ENCODE measurements at regions not wholly inside any gene's neighbourhood (a gene's known extent, or its start where the extent isn't known, plus 50 kb on each side); places are given as distances from the start of the nearest gene placed in this dataset.

DNA sequence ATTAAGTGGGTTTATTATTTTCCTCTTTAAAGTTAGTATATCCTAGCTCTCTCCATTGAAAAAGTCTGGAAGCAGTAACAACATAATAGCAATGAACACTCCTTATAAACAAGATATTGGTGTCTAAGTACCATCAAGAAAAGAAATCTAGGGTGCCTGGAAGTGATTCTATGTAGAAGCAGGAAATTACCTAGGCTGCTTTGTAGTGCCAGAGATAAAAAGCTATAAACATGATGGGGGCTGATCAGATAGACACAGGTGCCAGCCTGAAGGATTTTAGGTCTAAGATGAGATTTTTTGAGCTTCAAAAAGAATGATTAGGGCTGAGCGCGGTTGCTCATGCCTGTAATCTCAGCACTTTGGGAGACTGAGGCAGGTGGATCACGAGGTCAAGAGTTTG is 1179.3 kb upstream of the CDH9 start (continued):
- TF ChIP-seq REST (IDR thresholded peaks at IDR 0.05; ENCODE audit: low read depth, low read length) (no peak), POLR2AphosphoS5 (IDR thresholded peaks at IDR 0.05; ENCODE audit: low read depth, low read length) (no peak), USF1 (IDR thresholded peaks at IDR 0.05; ENCODE audit: borderline replicate concordance, low read depth) (no peak), TAF1 (IDR thresholded peaks at IDR 0.05; ENCODE audit: borderline replicate concordance, low read depth, low read length) (no peak), FOXM1 (IDR thresholded peaks at IDR 0.05; ENCODE audit: low read depth) (no peak)

GRCh38 chr5:28216939-28217360 is 1178.6 kb upstream of the CDH9 start:
- no peaks in the 10 kb centered on the region for H3K9me3 ChIP-seq
- H3K27ac ChIP-seq (ENCODE audit: low read depth in 2 of 2, low read length in 1 of 2): no peak overlapping the region
- POLR2A ChIA-PET: no interaction called here
- no peak overlapping the region for H3K9ac ChIP-seq
- H4K20me1 ChIP-seq (ENCODE audit: insufficient read depth): no peaks in the 10 kb centered on the region
- TF ChIP-seq GABPA (IDR thresholded peaks at IDR 0.05; ENCODE audit: low read depth): no peak
- no peak for TF ChIP-seq TAF1 (IDR thresholded peaks at IDR 0.05; ENCODE audit: borderline replicate concordance, low read depth, low read length)
- no peak for TF ChIP-seq TEAD4 (IDR thresholded peaks at IDR 0.05; ENCODE audit: borderline replicate concordance, insufficient read depth)
- TF ChIP-seq SIN3A (IDR thresholded peaks at IDR 0.05; ENCODE audit: borderline replicate concordance, low read depth, low read length): no peak
- TF ChIP-seq NRF1 (IDR thresholded peaks at IDR 0.05; ENCODE audit: low read depth, low read length): no peak
- TF ChIP-seq YY1 (IDR thresholded peaks at IDR 0.05; ENCODE audit: low read depth): no peak
- no peak for TF ChIP-seq PBX3 (IDR thresholded peaks at IDR 0.05)
- no peak for TF ChIP-seq USF1 (IDR thresholded peaks at IDR 0.05; ENCODE audit: borderline replicate concordance, low read depth)
- TF ChIP-seq RFX5 (IDR thresholded peaks at IDR 0.05; ENCODE audit: low read length): no peak
- no peak for TF ChIP-seq MXI1 (IDR thresholded peaks at IDR 0.05; ENCODE audit: low read depth, low read length)
- no peak for TF ChIP-seq REST (IDR thresholded peaks at IDR 0.05; ENCODE audit: low read depth, low read length)
- no peak for TF ChIP-seq RCOR1 (IDR thresholded peaks at IDR 0.05; ENCODE audit: low read length)
- TF ChIP-seq, protein P1, sequence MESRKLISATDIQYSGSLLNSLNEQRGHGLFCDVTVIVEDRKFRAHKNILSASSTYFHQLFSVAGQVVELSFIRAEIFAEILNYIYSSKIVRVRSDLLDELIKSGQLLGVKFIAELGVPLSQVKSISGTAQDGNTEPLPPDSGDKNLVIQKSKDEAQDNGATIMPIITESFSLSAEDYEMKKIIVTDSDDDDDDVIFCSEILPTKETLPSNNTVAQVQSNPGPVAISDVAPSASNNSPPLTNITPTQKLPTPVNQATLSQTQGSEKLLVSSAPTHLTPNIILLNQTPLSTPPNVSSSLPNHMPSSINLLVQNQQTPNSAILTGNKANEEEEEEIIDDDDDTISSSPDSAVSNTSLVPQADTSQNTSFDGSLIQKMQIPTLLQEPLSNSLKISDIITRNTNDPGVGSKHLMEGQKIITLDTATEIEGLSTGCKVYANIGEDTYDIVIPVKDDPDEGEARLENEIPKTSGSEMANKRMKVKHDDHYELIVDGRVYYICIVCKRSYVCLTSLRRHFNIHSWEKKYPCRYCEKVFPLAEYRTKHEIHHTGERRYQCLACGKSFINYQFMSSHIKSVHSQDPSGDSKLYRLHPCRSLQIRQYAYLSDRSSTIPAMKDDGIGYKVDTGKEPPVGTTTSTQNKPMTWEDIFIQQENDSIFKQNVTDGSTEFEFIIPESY (IDR thresholded peaks at IDR 0.05; ENCODE audit: borderline replicate concordance, low read depth): no peak
- TF ChIP-seq, protein P2, sequence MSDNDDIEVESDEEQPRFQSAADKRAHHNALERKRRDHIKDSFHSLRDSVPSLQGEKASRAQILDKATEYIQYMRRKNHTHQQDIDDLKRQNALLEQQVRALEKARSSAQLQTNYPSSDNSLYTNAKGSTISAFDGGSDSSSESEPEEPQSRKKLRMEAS (IDR thresholded peaks at IDR 0.05; ENCODE audit: low read depth): no peak
- no peak for TF ChIP-seq FOXM1 (IDR thresholded peaks at IDR 0.05; ENCODE audit: low read depth)
- TF ChIP-seq FOSL2 (IDR thresholded peaks at IDR 0.05; ENCODE audit: borderline replicate concordance, low read depth): no peak
- no peak overlapping the region for H3K4me2 ChIP-seq
- H3K27me3 ChIP-seq (ENCODE audit: insufficient read depth): no peaks in the 10 kb centered on the region
- H3F3A ChIP-seq (replicated peaks; ENCODE audit: insufficient read depth): no peaks in the 10 kb centered on the region
- 37% methylated on average over 2 of the region's 2 CpGs for WGBS (ENCODE audit: low lambda C conversion rate)
- no peak overlapping the region for H2AFZ ChIP-seq (ENCODE audit: low read depth)
- H3K4me1 ChIP-seq (ENCODE audit: control insufficient read depth in 1 of 2, insufficient read depth in 2 of 2, low read depth in 1 of 2, low read length in 1 of 2): no peaks in the 10 kb centered on the region
- H3K4me3 ChIP-seq (ENCODE audit: low read depth in 2 of 2, low read length in 1 of 2): no peak overlapping the region
- no peak for DNase-seq
- H3K9me2 ChIP-seq: no peaks in the 10 kb centered on the region
- no peaks in the 10 kb centered on the region for H3K79me2 ChIP-seq (ENCODE audit: insufficient read depth)
- no peaks in the 10 kb centered on the region for H3K36me3 ChIP-seq (replicated peaks in 1 of 2; ENCODE audit: control insufficient read depth in 1 of 2, insufficient read depth in 2 of 2, low read length in 1 of 2)
- CTCF ChIA-PET: no interaction called here

Measured in SK-N-SH (cell line).